ENCODE measurements at regions not wholly inside any gene's neighbourhood (a gene's known extent, or its start where the extent isn't known, plus 50 kb on each side); places are given as distances from the start of the nearest gene placed in this dataset.

DNA sequence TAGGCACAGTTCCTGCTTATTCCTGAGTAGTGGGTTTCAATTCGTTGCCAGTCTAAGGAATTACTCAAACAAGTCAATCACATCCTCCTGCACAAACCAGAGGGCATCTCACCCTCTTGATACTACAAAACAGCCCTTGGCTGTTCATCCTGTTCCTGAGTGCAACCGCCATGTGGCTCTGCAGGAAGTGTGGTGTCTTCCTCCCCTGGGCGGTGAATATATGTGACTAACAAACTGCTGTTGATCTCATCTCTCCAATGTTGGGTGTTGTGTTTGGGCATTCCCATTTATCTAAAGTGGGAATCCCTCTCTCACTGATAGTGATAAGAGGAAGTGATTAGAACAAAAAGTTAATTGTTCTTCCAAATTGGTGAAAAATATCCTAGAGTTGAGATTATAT lies 163.0 kb downstream of the TBX18 start (continued):
- TF ChIP-seq ZNF462 (CRISPR knock-in tag; IDR thresholded peaks at IDR 0.05) = no peak
- TF ChIP-seq CREB1 (CRISPR knock-in tag; IDR thresholded peaks at IDR 0.05; ENCODE audit: low read depth) = no peak
- no peak for TF ChIP-seq EZH2 (IDR thresholded peaks at IDR 0.05; ENCODE audit: low read depth, unreplicated experiment)
- no peak for TF ChIP-seq EZH2phosphoT487 (IDR thresholded peaks at IDR 0.05; ENCODE audit: unreplicated experiment)
- TF ChIP-seq, protein P1, sequence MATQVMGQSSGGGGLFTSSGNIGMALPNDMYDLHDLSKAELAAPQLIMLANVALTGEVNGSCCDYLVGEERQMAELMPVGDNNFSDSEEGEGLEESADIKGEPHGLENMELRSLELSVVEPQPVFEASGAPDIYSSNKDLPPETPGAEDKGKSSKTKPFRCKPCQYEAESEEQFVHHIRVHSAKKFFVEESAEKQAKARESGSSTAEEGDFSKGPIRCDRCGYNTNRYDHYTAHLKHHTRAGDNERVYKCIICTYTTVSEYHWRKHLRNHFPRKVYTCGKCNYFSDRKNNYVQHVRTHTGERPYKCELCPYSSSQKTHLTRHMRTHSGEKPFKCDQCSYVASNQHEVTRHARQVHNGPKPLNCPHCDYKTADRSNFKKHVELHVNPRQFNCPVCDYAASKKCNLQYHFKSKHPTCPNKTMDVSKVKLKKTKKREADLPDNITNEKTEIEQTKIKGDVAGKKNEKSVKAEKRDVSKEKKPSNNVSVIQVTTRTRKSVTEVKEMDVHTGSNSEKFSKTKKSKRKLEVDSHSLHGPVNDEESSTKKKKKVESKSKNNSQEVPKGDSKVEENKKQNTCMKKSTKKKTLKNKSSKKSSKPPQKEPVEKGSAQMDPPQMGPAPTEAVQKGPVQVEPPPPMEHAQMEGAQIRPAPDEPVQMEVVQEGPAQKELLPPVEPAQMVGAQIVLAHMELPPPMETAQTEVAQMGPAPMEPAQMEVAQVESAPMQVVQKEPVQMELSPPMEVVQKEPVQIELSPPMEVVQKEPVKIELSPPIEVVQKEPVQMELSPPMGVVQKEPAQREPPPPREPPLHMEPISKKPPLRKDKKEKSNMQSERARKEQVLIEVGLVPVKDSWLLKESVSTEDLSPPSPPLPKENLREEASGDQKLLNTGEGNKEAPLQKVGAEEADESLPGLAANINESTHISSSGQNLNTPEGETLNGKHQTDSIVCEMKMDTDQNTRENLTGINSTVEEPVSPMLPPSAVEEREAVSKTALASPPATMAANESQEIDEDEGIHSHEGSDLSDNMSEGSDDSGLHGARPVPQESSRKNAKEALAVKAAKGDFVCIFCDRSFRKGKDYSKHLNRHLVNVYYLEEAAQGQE (IDR thresholded peaks at IDR 0.05; ENCODE audit: unreplicated experiment) = no peak

GRCh38 chr6:84599991-84600390 lies 164.4 kb downstream of the TBX18 start:
- Mint-ChIP-seq H3K36me3 (ENCODE audit: low read depth) (no peaks in the 10 kb centered on the region), H3K27ac (no peak overlapping the region), H3K4me1 (no peaks in the 10 kb centered on the region), H3K9me3 (peaks cover 4% of the 10 kb centered on the region; the same call in 1 of the 3 replicates), H3K4me3 (no peak overlapping the region), H3K27me3 (ENCODE audit: insufficient read depth, low read depth, poor library complexity) (no peaks in the 10 kb centered on the region)
- H3F3A ChIP-seq (replicated peaks; ENCODE audit: low read depth) = no peaks in the 10 kb centered on the region
- no peaks in the 10 kb centered on the region for H3K27me3 ChIP-seq (ENCODE audit: insufficient read depth)
- no peak overlapping the region for H2AFZ ChIP-seq
- no peaks in the 10 kb centered on the region for H3K36me3 ChIP-seq (ENCODE audit: insufficient read depth)
- no peak for DNase-seq (ENCODE audit: low spot score)
- no peak overlapping the region for H3K4me2 ChIP-seq
- H3K79me2 ChIP-seq (replicated peaks; ENCODE audit: insufficient read depth) = no peaks in the 10 kb centered on the region
- no peak for ATAC-seq
- no peaks in the 10 kb centered on the region for H4K20me1 ChIP-seq (replicated peaks; ENCODE audit: insufficient read depth)
- H3K4me1 ChIP-seq (ENCODE audit: insufficient read depth) = no peaks in the 10 kb centered on the region
- H3K27ac ChIP-seq (ENCODE audit: low read depth) = no peak overlapping the region
- H3K9me2 ChIP-seq (ENCODE audit: insufficient read depth) = no peaks in the 10 kb centered on the region
- no peak overlapping the region for H3K4me3 ChIP-seq
- no peak for TF ChIP-seq EZH2 (IDR thresholded peaks at IDR 0.05; ENCODE audit: low read depth, unreplicated experiment)
- TF ChIP-seq, protein P1 (IDR thresholded peaks at IDR 0.05; ENCODE audit: unreplicated experiment) = no peak
